ENCODE measurements at regions not wholly inside any gene's neighbourhood (a gene's known extent, or its start where the extent isn't known, plus 50 kb on each side); places are given as distances from the start of the nearest gene placed in this dataset.

- no peak overlapping the region for H3K27ac ChIP-seq
- no peak for TF ChIP-seq POLR2A (IDR thresholded peaks at IDR 0.05)
- no peak for TF ChIP-seq EP300 (IDR thresholded peaks at IDR 0.05)
- TF ChIP-seq POLR2AphosphoS5 (IDR thresholded peaks at IDR 0.05), result no peak
- TF ChIP-seq CTCF (IDR thresholded peaks at IDR 0.05), result no peak
- H3K9me3 ChIP-seq, result no peaks in the 10 kb centered on the region
- H3K4me1 ChIP-seq, result no peaks in the 10 kb centered on the region
- H3K36me3 ChIP-seq, result no peaks in the 10 kb centered on the region
- intact Hi-C loops (cut with DNase I), result no loop called here
- no peak for DNase-seq
- 68 to 76% methylated on average over 11 of the region's 11 CpGs for WGBS, 2 donors
- H3K4me3 ChIP-seq, result no peak overlapping the region
- no peaks in the 10 kb centered on the region for H3K27me3 ChIP-seq
Observed at GRCh38 chr14:24692382-24693352, 58.7 kb upstream of the GZMB start.

GRCh38 chr14:24690492-24690891, 56.5 kb upstream of the GZMB start:
- intact Hi-C loops (cut with DNase I), result no loop called here
- Histone ChIP-seq H3K9me3 (no peaks in the 10 kb centered on the region), H3K4me1 (no peaks in the 10 kb centered on the region), H3K27me3 (no peaks in the 10 kb centered on the region), H3K36me3 (no peaks in the 10 kb centered on the region), H3K4me3 (no peak overlapping the region), H3K27ac (no peak overlapping the region)
- TF ChIP-seq EP300 (IDR thresholded peaks at IDR 0.05) (no peak), POLR2A (IDR thresholded peaks at IDR 0.05) (no peak), CTCF (IDR thresholded peaks at IDR 0.05) (no peak), POLR2AphosphoS5 (IDR thresholded peaks at IDR 0.05) (no peak)
- no peak for DNase-seq
- 59 to 75% methylated on average over 4 of the region's 4 CpGs for WGBS, 2 donors

- intact Hi-C loops (cut with DNase I), result no loop called here
- no peaks in the 10 kb centered on the region for H3K36me3 ChIP-seq
- no peaks in the 10 kb centered on the region for H3K27me3 ChIP-seq
- no peak overlapping the region for H3K4me3 ChIP-seq
- DNase-seq, result no peak
- WGBS, 2 donors, result 71 to 77% methylated on average over 6 of the region's 6 CpGs
- H3K27ac ChIP-seq, result no peak overlapping the region
- H3K9me3 ChIP-seq, result no peaks in the 10 kb centered on the region
- H3K4me1 ChIP-seq, result no peaks in the 10 kb centered on the region
- TF ChIP-seq EP300 (IDR thresholded peaks at IDR 0.05), result no peak
Observed at GRCh38 chr14:24688030-24688658, 54.2 kb upstream of the GZMB start.
